ENCODE measurements at regions not wholly inside any gene's neighbourhood (a gene's known extent, or its start where the extent isn't known, plus 50 kb on each side); places are given as distances from the start of the nearest gene placed in this dataset.
"Not testable (repeated sequence)": the region's sequence is repeated elsewhere in the genome, so short reads cannot be mapped to it uniquely, and the experiment has no call there.

- no peak for DNase-seq
These were observed 105.9 kb downstream of the OTOL1 start for GRCh38 chr3:161602475-161602874.

- no peak for DNase-seq
These were observed 106.3 kb downstream of the OTOL1 start for GRCh38 chr3:161602918-161603317.

GRCh38 chr3:161607056-161607455 is 110.4 kb downstream of the OTOL1 start:
- no peak for DNase-seq

DNA sequence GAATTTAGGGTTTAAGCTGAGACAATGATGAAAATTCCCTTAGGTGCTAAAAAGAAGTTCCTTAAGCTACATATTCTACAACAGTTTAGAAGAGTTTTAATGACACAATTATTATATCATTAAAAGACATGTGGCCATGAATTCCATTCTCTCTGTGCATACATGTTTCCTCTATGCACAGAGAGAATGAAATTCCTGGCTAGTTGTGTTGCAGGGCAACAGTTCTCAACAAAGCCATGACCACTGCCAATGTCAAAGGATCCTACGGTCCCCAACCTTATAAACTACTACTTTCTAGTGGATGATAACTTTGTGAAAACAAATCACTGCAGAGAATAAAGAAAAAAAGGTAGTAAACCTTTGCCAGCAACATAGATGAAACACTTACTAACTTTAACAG is 122.7 kb downstream of the OTOL1 start:
- DNase-seq: no peak

DNA sequence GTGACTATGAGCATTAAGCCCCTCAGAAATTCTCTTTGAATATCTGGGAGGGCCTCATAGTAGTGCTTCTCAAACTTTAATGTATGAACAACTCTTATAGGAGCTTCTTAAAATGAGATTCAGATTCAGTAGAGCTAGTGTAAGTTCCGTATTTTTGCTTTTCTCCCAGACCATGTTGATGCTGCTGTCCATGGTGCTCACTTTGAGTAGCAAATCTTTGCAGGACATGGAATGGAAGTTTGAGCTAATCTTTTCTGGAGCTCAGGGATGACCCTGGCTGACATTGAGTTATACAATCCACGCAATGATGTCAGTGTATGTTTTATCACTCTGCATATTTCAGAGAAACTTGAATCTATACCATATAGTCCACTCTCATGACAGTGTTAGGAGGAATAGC is 134.2 kb downstream of the OTOL1 start:
- DNase-seq: no peak

- DNase-seq: no peak
These were observed 134.9 kb downstream of the OTOL1 start for GRCh38 chr3:161631536-161631935.

DNA sequence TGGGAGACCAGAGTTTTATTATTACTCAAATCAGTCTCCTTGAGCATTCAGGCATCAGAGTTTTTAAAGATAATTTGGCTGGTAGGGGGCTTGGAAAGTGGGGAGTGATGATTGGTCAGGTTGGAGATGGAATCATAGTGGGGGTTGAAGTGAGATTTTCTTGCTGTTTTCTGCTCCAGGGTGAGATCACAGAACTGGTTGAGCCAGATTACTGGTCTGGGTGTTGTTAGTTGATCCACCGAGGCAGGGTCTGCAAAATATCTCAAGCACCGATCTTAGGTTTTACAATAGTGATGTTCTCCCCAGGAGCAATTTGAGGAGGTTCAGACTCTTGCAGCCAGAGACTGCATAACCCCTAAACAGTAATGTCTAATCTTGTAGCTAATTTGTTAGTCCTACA is 141.0 kb downstream of the OTOL1 start:
- DNase-seq: no peak

GRCh38 chr3:161639095-161639494 is 142.5 kb downstream of the OTOL1 start:
- not testable (repeated sequence) for DNase-seq

GRCh38 chr3:161640181-161640580 is 143.6 kb downstream of the OTOL1 start:
- DNase-seq: no peak

DNA sequence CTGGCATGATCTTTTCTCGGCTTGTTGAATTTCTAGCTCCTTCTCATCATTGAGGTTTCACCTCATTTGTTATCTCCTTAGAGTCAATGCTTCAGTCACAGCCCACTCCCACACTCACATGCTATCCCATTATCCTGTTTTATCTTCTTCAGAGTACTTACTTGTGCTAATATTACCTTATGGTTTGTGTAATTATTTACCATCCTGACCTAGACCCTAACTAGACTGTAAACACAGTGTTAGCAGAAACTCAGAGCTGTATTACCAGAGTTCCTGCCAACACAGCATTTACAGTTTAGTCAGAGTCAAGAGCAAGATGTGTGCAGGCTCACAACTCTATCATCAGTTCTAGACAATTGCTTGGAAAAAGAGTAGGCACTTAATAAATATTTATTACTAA is 144.7 kb downstream of the OTOL1 start:
- DNase-seq: no peak

GRCh38 chr3:161644891-161645635 is 148.5 kb downstream of the OTOL1 start:
- no peak for DNase-seq

- no peak for DNase-seq
These were observed 151.4 kb downstream of the OTOL1 start for GRCh38 chr3:161647936-161648470.

GRCh38 chr3:161649900-161650484 is 153.4 kb downstream of the OTOL1 start:
- no peak for DNase-seq

- no peak for DNase-seq
These were observed 161.2 kb downstream of the OTOL1 start for GRCh38 chr3:161657786-161658185.

GRCh38 chr3:161671141-161671540 is 174.5 kb downstream of the OTOL1 start:
- no peak for DNase-seq

DNA sequence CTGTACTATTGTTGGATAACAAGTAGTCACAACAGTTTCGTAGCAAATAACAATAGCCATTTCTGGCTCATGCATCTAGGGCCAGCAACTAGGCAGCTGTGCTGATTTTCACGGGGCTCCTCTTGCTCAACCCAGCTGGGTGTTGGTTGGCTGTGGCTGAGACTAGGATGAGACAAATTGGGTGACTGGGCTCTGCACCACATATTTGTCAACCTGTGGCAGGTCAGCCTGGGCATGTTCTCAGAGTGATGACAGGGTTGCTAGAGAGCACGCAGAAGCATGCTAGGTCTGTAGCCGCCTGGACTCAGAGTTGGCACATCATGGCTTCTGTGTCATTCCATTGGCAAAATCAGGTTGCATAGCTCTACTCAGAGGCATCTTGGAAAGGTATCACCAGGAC is 175.9 kb downstream of the OTOL1 start:
- no peak for DNase-seq

DNA sequence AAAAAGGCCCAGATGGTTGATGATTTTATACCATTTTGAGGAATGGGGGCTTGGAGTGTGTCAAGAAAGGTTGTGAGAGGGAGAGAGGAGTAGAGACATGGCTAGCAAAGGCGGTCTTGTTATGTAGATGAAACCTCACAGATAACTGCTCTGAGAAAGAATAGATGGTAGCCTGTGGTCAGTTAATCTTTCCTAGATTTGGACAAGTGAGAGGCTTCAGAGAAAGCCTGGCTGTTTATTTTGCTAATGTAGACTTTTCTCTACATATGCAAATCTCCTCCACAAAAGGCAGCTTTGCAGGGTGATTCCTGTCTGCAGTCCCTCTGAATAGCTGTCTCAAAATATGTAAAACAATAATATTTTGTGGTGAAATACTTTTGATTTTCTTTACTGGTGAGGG is 177.3 kb downstream of the OTOL1 start:
- DNase-seq: no peak

GRCh38 chr3:161674402-161674801 is 177.8 kb downstream of the OTOL1 start:
- DNase-seq: no peak

GRCh38 chr3:161681831-161682230 is 185.2 kb downstream of the OTOL1 start:
- not testable (repeated sequence) for DNase-seq

GRCh38 chr3:161682715-161683114 is 186.1 kb downstream of the OTOL1 start:
- no peak for DNase-seq

DNA sequence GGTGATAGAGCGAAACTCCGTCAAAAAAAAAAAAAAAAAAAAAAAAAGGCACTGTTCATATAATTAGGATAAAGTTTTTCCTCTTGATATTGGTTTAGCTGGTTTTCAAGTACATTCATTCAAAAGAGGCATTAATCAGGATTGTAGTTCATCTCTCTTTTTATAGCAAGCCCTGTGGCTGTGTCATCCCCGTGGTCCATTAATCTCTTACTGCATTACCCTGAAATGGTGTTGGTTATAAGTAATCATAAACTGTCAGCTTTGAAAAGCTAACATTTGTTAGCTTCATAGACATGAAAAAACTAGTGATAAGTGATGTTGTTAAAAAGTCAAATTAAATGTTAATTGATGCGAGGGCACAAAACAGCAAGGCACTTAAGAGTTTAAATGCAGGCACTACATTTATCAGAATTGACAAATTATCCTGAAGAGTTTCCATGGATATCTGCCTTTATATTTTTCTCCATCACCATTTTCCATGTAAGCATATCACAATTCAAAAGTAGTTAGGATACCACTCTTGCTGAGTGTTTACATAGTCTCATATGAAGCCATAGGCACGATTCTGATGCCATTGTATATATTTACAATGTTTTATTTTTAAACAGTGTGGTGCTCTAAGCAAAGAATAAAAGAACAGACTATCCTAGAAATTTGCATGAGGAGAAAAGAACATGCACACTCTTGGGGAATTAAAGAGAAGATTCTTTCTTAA is 193.1 kb downstream of the OTOL1 start:
- no peak for DNase-seq

DNA sequence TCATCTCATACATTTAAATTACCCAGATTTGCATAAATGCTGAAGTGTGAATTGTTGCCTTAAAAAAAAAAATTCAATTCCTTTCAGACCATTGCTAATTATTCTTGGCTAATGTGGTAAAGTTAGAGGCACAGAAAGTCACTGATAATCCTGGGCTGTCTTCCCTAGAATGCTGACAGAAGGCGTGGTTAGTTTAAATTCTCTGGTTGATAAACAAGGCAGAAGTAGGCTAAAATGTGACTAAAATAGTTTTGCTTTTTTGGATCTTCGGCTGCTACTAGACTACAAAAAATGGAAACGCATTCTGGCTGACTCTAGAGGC is 193.7 kb downstream of the OTOL1 start:
- no peak for DNase-seq

GRCh38 chr3:161691677-161692076 is 195.1 kb downstream of the OTOL1 start:
- DNase-seq: no peak

Data from occipital lobe (tissue), 1 donor.